ENCODE measurements at regions not wholly inside any gene's neighbourhood (a gene's known extent, or its start where the extent isn't known, plus 50 kb on each side); places are given as distances from the start of the nearest gene placed in this dataset.

GRCh38 chr9:129561594-129562281 is 59.2 kb downstream of the C9orf50 start:
- ATAC-seq (no peak), DNase-seq (no peak)
- Mint-ChIP-seq H3K4me1 (no peaks in the 10 kb centered on the region), H3K27me3 (no peaks in the 10 kb centered on the region), H3K36me3 (ENCODE audit: low read depth) (no peaks in the 10 kb centered on the region), H3K27ac (no peak overlapping the region), H3K9me3 (ENCODE audit: low read depth) (no peaks in the 10 kb centered on the region), H3K4me3 (no peak overlapping the region)
- ChIA-PET POLR2A (no interaction called here), CTCF (interaction anchor here (0.6 kb wide), 1 partner anchor 9 kb away, joined by 3 read pairs; no protein-coding TSS in a partner anchor)
- intact Hi-C loops (cut with DNase I, micrococcal nuclease), result no loop called here

- Mint-ChIP-seq H3K27ac (no peak overlapping the region), H3K27me3 (no peaks in the 10 kb centered on the region)
Observed at GRCh38 chr9:129560881-129561306, 60.0 kb downstream of the C9orf50 start.

GRCh38 chr9:129559506-129559881 is 61.4 kb downstream of the C9orf50 start:
- H3K4me1 Mint-ChIP-seq, result no peaks in the 10 kb centered on the region
- no peaks in the 10 kb centered on the region for H3K27me3 Mint-ChIP-seq
- no peaks in the 10 kb centered on the region for H3K9me3 Mint-ChIP-seq (ENCODE audit: low read depth)
- intact Hi-C loops (cut with DNase I, micrococcal nuclease), result no loop called here
- H3K4me3 Mint-ChIP-seq, result no peak overlapping the region
- H3K27ac Mint-ChIP-seq, result no peak overlapping the region
- CTCF ChIA-PET, result no interaction called here
- H3K36me3 Mint-ChIP-seq (ENCODE audit: low read depth), result no peaks in the 10 kb centered on the region
- ATAC-seq, result no peak
- no peak for DNase-seq
- POLR2A ChIA-PET, result no interaction called here

More at GRCh38 chr9:129560881-129561306, 60.0 kb downstream of the C9orf50 start:
- H3K4me3 Mint-ChIP-seq, result no peak overlapping the region
- POLR2A ChIA-PET, result no interaction called here
- CTCF ChIA-PET, result interaction anchor here (0.6 kb wide), 2 partner anchors 165 to 1471 kb away, joined by 3 read pairs; no protein-coding TSS in a partner anchor
- H3K36me3 Mint-ChIP-seq (ENCODE audit: low read depth), result no peaks in the 10 kb centered on the region
- H3K9me3 Mint-ChIP-seq (ENCODE audit: low read depth), result no peaks in the 10 kb centered on the region
- intact Hi-C loops (cut with DNase I, micrococcal nuclease), result no loop called here
- no peak for ATAC-seq
- H3K4me1 Mint-ChIP-seq, result no peaks in the 10 kb centered on the region
- no peak for DNase-seq

GRCh38 chr9:129558551-129559505 is 62.1 kb downstream of the C9orf50 start:
- ATAC-seq, result no peak
- no peaks in the 10 kb centered on the region for H3K36me3 Mint-ChIP-seq (ENCODE audit: low read depth)
- no peaks in the 10 kb centered on the region for H3K4me1 Mint-ChIP-seq
- DNase-seq, result no peak
- no peak overlapping the region for H3K4me3 Mint-ChIP-seq
- intact Hi-C loops (cut with DNase I, micrococcal nuclease), result no loop called here
- no peak overlapping the region for H3K27ac Mint-ChIP-seq
- POLR2A ChIA-PET, result no interaction called here
- H3K9me3 Mint-ChIP-seq (ENCODE audit: low read depth), result no peaks in the 10 kb centered on the region
- H3K27me3 Mint-ChIP-seq, result no peaks in the 10 kb centered on the region
- CTCF ChIA-PET, result no interaction called here

- no peak overlapping the region for H3K27ac Mint-ChIP-seq
Observed at GRCh38 chr9:129558063-129558550, 62.8 kb downstream of the C9orf50 start.

GRCh38 chr9:129557192-129558036 is 63.5 kb downstream of the C9orf50 start:
- H3K4me1 Mint-ChIP-seq, result no peaks in the 10 kb centered on the region
- H3K27me3 Mint-ChIP-seq, result no peaks in the 10 kb centered on the region
- DNase-seq, result no peak
- ChIA-PET POLR2A (no interaction called here), CTCF (no interaction called here)
- no peak for ATAC-seq
- no peak overlapping the region for H3K4me3 Mint-ChIP-seq
- intact Hi-C loops (cut with DNase I, micrococcal nuclease), result no loop called here
- no peak overlapping the region for H3K27ac Mint-ChIP-seq
- H3K36me3 Mint-ChIP-seq (ENCODE audit: low read depth), result no peaks in the 10 kb centered on the region
- H3K9me3 Mint-ChIP-seq (ENCODE audit: low read depth), result no peaks in the 10 kb centered on the region

More at GRCh38 chr9:129558063-129558550, 62.8 kb downstream of the C9orf50 start:
- Mint-ChIP-seq H3K4me3 (no peak overlapping the region), H3K27me3 (no peaks in the 10 kb centered on the region), H3K9me3 (ENCODE audit: low read depth) (no peaks in the 10 kb centered on the region), H3K4me1 (no peaks in the 10 kb centered on the region), H3K36me3 (ENCODE audit: low read depth) (no peaks in the 10 kb centered on the region)
- DNase-seq, result no peak
- CTCF ChIA-PET, result no interaction called here
- ATAC-seq, result no peak
- POLR2A ChIA-PET, result no interaction called here
- intact Hi-C loops (cut with DNase I, micrococcal nuclease), result no loop called here

DNA sequence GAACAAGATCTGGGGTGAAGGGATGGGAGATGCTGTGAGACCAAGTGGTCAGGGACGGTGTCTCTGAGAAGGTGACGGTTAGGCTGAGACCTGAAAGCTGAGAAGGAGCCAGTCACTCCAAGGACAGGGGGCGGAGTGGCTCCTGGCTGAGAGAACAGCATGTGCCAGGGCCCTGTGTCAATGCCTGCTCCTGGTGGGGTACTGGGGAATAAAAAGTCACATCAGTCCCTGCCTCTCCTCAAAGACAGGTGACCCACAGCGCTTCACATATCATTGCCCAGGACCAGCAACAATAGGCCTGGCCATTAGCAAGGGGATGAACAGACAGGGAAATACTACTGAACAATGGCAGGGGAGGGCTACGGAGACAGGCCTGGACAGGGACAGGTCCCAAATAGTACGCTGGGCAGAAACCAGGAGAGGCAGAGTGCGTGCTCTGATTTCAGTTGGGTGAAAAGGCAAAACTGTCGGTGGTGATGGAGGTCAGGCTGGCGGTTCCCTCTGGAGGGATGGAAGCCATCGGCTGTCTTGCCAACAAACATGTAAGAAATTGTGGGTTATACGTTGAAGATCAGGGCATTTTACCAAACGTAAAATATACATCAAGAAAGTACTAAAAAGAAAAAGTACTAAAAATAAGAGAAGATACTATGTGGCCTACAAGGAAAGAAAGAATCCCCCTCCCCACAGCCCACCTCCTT is 64.3 kb downstream of the C9orf50 start:
- Mint-ChIP-seq H3K36me3 (ENCODE audit: low read depth) (no peaks in the 10 kb centered on the region), H3K4me3 (no peak overlapping the region), H3K27ac (no peak overlapping the region), H3K27me3 (no peaks in the 10 kb centered on the region), H3K9me3 (ENCODE audit: low read depth) (no peaks in the 10 kb centered on the region), H3K4me1 (no peaks in the 10 kb centered on the region)
- POLR2A ChIA-PET, result no interaction called here
- no peak for ATAC-seq
- CTCF ChIA-PET, result no interaction called here
- intact Hi-C loops (cut with DNase I, micrococcal nuclease), result no loop called here
- DNase-seq, result no peak

DNA sequence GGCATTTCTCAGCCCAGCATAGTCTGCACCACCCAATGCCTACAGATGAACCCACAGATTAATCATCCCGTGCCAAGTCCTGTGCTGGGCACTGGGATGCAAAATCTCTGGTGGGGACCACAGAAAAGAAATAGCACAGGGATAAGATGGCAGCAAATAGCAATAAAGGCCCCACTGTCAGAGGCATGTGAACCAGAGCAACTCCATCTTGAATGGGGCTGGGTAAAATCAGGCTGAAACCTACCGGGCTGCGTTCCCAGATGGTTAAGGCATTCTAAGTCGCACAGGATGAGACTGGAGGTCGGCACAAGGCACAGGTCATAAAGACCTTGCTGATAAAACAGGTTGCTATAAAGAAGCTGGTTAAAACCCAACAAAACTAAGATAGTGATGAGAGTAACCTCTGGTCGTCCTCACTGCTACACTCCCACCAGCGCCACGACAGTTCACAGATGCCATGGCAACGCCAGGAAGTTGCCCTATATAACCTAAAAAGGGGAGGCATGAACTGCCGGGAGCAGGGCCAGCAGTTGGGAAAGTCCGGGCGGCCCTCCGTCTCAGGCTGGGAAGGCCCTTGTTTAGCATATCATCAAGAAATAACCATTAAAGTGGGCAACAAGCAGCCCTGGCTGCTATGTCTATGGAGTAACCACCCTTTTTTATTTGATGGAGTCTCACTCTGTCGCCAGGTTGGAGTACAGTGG is 65.2 kb downstream of the C9orf50 start:
- no peak overlapping the region for H3K27ac Mint-ChIP-seq
- POLR2A ChIA-PET, result no interaction called here
- intact Hi-C loops (cut with DNase I, micrococcal nuclease), result no loop called here

DNA sequence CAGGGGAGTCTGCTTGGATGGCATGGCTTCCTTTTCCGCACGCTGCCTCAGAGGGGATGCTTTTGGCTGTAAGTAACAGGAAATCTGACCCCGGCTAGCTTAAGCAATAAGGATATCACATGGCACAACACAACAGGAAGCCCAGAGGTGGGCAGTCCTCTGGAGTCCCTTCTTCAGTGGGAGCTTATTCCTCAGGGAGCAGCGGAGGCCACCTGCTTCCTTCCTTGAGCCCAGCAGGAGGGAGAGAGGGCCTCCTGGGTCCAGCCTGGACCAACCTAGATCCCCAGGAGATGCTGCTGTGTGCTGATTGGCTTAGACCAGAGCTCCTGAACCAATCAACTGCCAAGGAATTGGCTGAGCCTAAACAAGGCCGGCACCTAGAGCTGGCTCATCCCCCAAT is 66.3 kb downstream of the C9orf50 start:
- intact Hi-C loops (cut with DNase I, micrococcal nuclease), result no loop called here
- CTCF ChIA-PET, result no interaction called here
- POLR2A ChIA-PET, result interaction anchor here (0.7 kb wide), 1 partner anchor 158 kb away, joined by 3 read pairs; no protein-coding TSS in a partner anchor
- ATAC-seq, result no peak
- H3K27ac Mint-ChIP-seq, result no peak overlapping the region
- H3K9me3 Mint-ChIP-seq (ENCODE audit: low read depth), result no peaks in the 10 kb centered on the region
- peaks cover 10% of the 10 kb centered on the region for H3K27me3 Mint-ChIP-seq
- no peaks in the 10 kb centered on the region for H3K4me1 Mint-ChIP-seq
- no peaks in the 10 kb centered on the region for H3K36me3 Mint-ChIP-seq (ENCODE audit: low read depth)
- no peak for DNase-seq
- no peak overlapping the region for H3K4me3 Mint-ChIP-seq

More for the DNA sequence above, 65.2 kb downstream of the C9orf50 start:
- Mint-ChIP-seq H3K27me3 (peaks cover 6% of the 10 kb centered on the region), H3K36me3 (ENCODE audit: low read depth) (no peaks in the 10 kb centered on the region), H3K4me3 (no peak overlapping the region), H3K4me1 (no peaks in the 10 kb centered on the region), H3K9me3 (ENCODE audit: low read depth) (no peaks in the 10 kb centered on the region)
- CTCF ChIA-PET, result no interaction called here
- no peak for ATAC-seq
- no peak for DNase-seq

DNA sequence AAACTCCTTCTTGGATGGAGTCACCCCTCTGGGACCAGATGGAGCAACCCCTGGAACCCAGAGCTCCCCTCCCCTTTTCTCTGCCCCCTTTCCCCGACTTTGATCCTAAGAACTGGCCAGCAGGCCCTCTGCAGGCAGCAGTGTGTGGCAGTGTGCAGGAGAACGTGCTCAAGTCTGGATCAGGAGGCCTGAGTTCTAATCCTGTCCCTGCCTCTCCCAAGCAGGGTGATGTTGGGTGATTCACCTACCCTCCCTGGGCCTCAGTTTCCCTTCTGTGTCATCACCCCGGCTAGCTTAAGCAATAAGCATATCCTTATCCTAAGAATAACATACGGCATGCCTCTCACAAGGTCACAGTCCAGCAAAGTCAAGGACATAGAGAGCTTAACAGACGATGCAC is 67.6 kb downstream of the C9orf50 start:
- intact Hi-C loops (cut with DNase I, micrococcal nuclease), result no loop called here
- DNase-seq, result no peak
- no peaks in the 10 kb centered on the region for H3K9me3 Mint-ChIP-seq (ENCODE audit: low read depth)
- ChIA-PET CTCF (interaction anchor here (0.5 to 1.2 kb wide), 5 partner anchors 10 to 414 kb away, joined by 3 to 5 read pairs (median 3); no protein-coding TSS in a partner anchor), POLR2A (interaction anchor here (0.6 kb wide), 1 partner anchor 33 kb away, joined by 4 read pairs; no protein-coding TSS in a partner anchor)
- H3K4me1 Mint-ChIP-seq, result peaks cover 3% of the 10 kb centered on the region
- ATAC-seq, result no peak
- no peak overlapping the region for H3K27ac Mint-ChIP-seq
- H3K4me3 Mint-ChIP-seq, result no peak overlapping the region
- peaks cover 21% of the 10 kb centered on the region for H3K27me3 Mint-ChIP-seq
- no peaks in the 10 kb centered on the region for H3K36me3 Mint-ChIP-seq (ENCODE audit: low read depth)
